ENCODE measurements at regions not wholly inside any gene's neighbourhood (a gene's known extent, or its start where the extent isn't known, plus 50 kb on each side); places are given as distances from the start of the nearest gene placed in this dataset.

DNA sequence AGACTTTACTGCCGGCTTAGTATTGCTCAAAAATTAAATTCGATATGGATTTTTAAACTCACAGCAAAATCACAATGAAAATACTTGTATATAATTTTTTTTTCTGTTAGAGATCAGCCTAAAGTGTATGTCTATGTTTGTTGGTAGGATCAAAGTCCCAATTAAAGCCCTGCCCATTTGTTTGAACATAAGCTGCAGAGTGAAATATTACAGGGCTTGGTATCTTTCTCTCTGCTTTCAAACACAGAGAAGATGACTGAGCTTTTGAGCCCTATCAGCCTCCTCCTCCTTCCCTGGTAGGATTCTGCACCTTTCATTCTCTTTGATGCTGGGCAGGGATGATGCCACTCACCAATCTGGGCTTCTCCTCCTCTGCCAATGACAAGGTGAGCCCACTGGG is 345.4 kb downstream of the PPP1R2C start:
- Histone ChIP-seq H3K4me3 (no peak overlapping the region), H4K20me1 (peaks cover 6% of the 10 kb centered on the region; the same call in 1 of the 2 replicates), H3K4me1 (no peaks in the 10 kb centered on the region), H3K9me3 (peaks cover 9% of the 10 kb centered on the region; the same call in 1 of the 2 replicates), H3K36me3 (no peaks in the 10 kb centered on the region), H3K4me2 (no peak overlapping the region), H3K27me3 (peaks cover 59% of the 10 kb centered on the region), H3K27ac (no peak overlapping the region), H3K9ac (no peak overlapping the region)
- TF ChIP-seq Cebpa-rat (IDR thresholded peaks at IDR 0.05) = no peak

GRCh38 chrX:42422961-42423360 is 355.0 kb downstream of the PPP1R2C start:
- Histone ChIP-seq H3K27ac (no peak overlapping the region), H3K4me3 (no peak overlapping the region), H3K4me2 (no peak overlapping the region), H3K36me3 (no peaks in the 10 kb centered on the region), H3K9me3 (no peaks in the 10 kb centered on the region; the same call in 1 of the 2 replicates), H4K20me1 (no peaks in the 10 kb centered on the region), H3K9ac (no peak overlapping the region), H3K4me1 (no peaks in the 10 kb centered on the region), H3K27me3 (peaks cover 44% of the 10 kb centered on the region)
- TF ChIP-seq Cebpa-rat (IDR thresholded peaks at IDR 0.05) = no peak

DNA sequence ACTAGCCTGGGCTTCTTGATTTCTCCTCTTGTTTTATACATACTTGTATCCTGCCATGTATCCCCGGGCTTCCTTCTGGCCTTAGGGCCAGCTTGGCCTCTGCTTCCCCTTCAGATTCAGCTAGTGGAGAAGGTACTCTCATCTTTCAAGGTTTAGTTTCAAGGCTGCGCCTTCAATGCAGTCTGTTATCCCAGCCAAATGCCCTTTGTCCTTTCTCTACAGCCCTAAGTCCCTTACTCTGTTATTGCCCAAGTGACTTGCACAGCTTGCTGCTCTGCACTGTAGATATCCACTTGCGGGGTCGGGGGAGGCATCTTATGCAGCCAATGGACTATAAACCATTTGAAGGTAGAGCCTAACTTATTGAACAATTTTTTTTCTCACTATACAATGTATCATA is 357.5 kb downstream of the PPP1R2C start:
- Histone ChIP-seq H4K20me1 (no peaks in the 10 kb centered on the region), H3K9ac (no peak overlapping the region), H3K4me2 (no peak overlapping the region), H3K4me1 (no peaks in the 10 kb centered on the region), H3K9me3 (no peaks in the 10 kb centered on the region; the same call in 1 of the 2 replicates), H3K36me3 (no peaks in the 10 kb centered on the region), H3K27me3 (peaks cover 60% of the 10 kb centered on the region), H3K4me3 (no peak overlapping the region), H3K27ac (no peak overlapping the region)
- no peak for TF ChIP-seq Cebpa-rat (IDR thresholded peaks at IDR 0.05)

GRCh38 chrX:42415636-42416035 is 362.3 kb downstream of the PPP1R2C start:
- H3K4me1 ChIP-seq = no peaks in the 10 kb centered on the region
- peaks cover 66% of the 10 kb centered on the region for H3K27me3 ChIP-seq
- H3K27ac ChIP-seq = no peak overlapping the region
- no peaks in the 10 kb centered on the region for H4K20me1 ChIP-seq
- no peak overlapping the region for H3K4me2 ChIP-seq
- no peaks in the 10 kb centered on the region for H3K36me3 ChIP-seq
- peaks cover 33% of the 10 kb centered on the region for H3K9me3 ChIP-seq
- H3K4me3 ChIP-seq = no peak overlapping the region
- no peak for TF ChIP-seq Cebpa-rat (IDR thresholded peaks at IDR 0.05)
- H3K9ac ChIP-seq = no peak overlapping the region

DNA sequence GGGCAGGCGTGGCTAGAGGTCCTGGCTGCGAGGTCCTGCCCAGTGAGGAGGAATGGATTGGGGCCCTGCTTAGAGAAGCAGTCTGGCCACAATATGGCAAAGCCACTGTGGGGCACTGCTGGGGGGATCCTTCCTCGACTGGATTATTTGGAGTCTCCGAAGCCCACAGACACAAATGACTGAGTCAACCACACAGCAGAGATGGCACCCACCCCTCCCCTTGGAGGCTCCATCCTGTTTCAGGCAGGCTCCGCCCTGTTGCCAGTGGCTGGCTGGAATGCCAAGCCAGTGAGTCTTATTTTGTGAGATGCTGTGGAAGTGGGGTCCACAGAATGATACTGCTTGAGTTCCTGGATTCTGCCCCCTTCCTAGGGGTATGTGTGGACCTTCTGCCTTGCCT is 363.9 kb downstream of the PPP1R2C start:
- H3K27me3 ChIP-seq = peaks cover 65% of the 10 kb centered on the region
- no peak for TF ChIP-seq Cebpa-rat (IDR thresholded peaks at IDR 0.05)

DNA sequence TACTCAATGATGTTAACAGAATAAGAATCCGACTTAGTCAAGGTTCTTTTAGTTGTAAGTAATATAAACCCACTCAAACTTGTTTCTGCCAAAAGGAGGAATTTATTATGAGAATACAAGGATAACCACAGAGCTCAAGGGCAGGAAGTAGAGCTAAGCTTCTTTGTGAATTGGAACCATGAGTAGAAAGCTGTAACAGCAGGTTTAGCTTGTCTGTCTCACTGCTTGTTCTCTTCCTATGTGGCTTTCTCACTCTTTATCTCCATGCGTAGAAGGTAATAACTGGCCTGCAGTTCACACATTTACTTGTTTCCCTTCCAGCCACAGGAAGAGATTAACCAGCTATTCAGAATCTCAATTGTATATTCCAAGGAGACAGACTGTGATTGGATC is 378.3 kb downstream of the PPP1R2C start:
- H3K9me3 ChIP-seq = no peaks in the 10 kb centered on the region; the same call in 1 of the 2 replicates
- H4K20me1 ChIP-seq = no peaks in the 10 kb centered on the region
- H3K27me3 ChIP-seq = peaks cover 98% of the 10 kb centered on the region
- no peak overlapping the region for H3K4me3 ChIP-seq
- no peaks in the 10 kb centered on the region for H3K4me1 ChIP-seq
- H3K9ac ChIP-seq = no peak overlapping the region
- H3K4me2 ChIP-seq = no peak overlapping the region
- H3K27ac ChIP-seq = no peak overlapping the region
- no peak for TF ChIP-seq Cebpa-rat (IDR thresholded peaks at IDR 0.05)
- no peaks in the 10 kb centered on the region for H3K36me3 ChIP-seq

More for the DNA sequence above, 363.9 kb downstream of the PPP1R2C start:
- H3K27ac ChIP-seq = no peak overlapping the region
- no peak overlapping the region for H3K9ac ChIP-seq
- no peaks in the 10 kb centered on the region for H3K36me3 ChIP-seq
- H3K4me3 ChIP-seq = no peak overlapping the region
- H4K20me1 ChIP-seq = no peaks in the 10 kb centered on the region
- H3K4me1 ChIP-seq = no peaks in the 10 kb centered on the region
- H3K9me3 ChIP-seq = peaks cover 38% of the 10 kb centered on the region
- no peak overlapping the region for H3K4me2 ChIP-seq

DNA sequence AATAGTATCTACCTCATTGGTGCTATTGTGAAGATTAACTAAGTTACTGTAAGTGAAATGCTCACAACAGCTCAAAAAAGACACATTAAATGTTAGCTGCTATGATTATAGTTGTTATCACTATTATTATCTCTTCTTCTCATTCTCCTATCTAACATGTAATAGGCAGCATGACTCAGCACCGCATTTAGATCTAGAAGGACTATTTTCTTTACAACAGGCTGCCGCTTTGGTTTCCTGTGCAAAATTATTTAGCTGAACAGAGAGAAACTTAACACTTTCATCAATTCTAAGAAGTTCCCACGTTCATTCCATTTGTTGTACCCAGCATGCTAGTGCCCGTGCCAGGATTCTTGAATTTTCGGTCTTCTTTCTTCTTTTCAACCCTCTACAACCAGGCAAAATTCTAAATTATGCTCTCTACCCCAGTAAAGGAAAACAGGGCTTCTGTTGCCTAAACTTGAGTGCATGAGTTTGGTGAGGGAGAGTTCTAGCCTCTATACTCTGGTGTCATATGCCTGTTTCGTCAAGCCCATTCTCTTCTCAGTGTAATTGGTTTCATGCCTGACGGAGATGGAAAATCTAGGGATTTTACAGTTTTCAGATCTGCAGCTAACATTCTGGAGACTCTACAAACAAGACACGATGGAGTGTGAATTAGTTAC is 378.9 kb downstream of the PPP1R2C start:
- Histone ChIP-seq H4K20me1 (no peaks in the 10 kb centered on the region), H3K4me3 (no peak overlapping the region), H3K27me3 (peaks cover 93% of the 10 kb centered on the region), H3K4me1 (no peaks in the 10 kb centered on the region), H3K4me2 (no peak overlapping the region), H3K27ac (no peak overlapping the region), H3K36me3 (no peaks in the 10 kb centered on the region), H3K9me3 (no peaks in the 10 kb centered on the region; the same call in 1 of the 2 replicates), H3K9ac (no peak overlapping the region)
- no peak for TF ChIP-seq Cebpa-rat (IDR thresholded peaks at IDR 0.05)

DNA sequence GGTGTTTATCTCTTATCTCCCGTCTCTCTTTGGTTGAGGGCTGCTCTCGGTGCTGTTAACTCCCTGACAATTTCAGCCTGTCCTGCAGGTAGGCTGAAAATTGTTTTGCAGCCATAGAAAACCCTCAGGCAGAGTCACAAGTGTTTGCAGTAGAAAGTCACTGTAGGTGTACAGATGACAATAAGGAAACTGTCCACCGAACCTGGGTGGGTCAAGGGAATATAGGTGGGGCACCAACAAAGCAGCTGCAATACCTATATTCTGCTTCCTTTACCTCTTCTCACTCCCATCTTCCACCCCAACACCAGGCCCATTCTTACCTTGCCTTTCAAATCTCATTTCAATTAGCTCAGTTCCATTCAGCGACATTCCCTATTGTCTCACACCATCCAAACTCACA is 381.8 kb downstream of the PPP1R2C start:
- Histone ChIP-seq H4K20me1 (no peaks in the 10 kb centered on the region), H3K4me1 (no peaks in the 10 kb centered on the region), H3K27me3 (peaks cover 82% of the 10 kb centered on the region), H3K4me3 (no peak overlapping the region), H3K36me3 (no peaks in the 10 kb centered on the region), H3K4me2 (no peak overlapping the region), H3K9me3 (no peaks in the 10 kb centered on the region; the same call in 1 of the 2 replicates), H3K27ac (no peak overlapping the region), H3K9ac (no peak overlapping the region)
- no peak for TF ChIP-seq Cebpa-rat (IDR thresholded peaks at IDR 0.05)

GRCh38 chrX:42392846-42393245 is 385.1 kb downstream of the PPP1R2C start:
- H3K36me3 ChIP-seq = no peaks in the 10 kb centered on the region
- H3K4me2 ChIP-seq = no peak overlapping the region
- no peaks in the 10 kb centered on the region for H4K20me1 ChIP-seq
- no peaks in the 10 kb centered on the region for H3K9me3 ChIP-seq
- TF ChIP-seq Cebpa-rat (IDR thresholded peaks at IDR 0.05) = no peak
- no peak overlapping the region for H3K4me3 ChIP-seq
- H3K9ac ChIP-seq = no peak overlapping the region
- H3K27ac ChIP-seq = no peak overlapping the region
- H3K27me3 ChIP-seq = peaks cover 84% of the 10 kb centered on the region
- no peaks in the 10 kb centered on the region for H3K4me1 ChIP-seq

DNA sequence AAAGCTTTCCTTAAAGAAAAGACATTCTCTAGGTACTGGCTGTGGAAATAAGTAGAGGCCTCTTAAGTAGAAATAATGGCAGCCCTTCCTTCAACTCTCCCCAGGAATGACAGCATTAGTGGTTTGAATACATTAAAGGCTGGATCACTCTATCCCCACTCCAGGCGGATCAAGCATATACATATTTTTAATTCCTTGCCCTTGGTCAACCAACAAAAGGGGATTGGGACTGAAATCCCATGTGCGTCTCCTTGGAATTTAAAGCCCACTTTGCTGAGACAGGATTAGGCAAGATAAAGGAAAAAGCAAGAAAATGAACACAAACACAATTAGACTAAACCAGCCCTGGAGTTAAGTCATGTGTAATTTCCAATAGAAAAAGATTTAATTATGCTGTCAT is 391.3 kb downstream of the PPP1R2C start:
- no peaks in the 10 kb centered on the region for H3K4me1 ChIP-seq
- H3K4me2 ChIP-seq = no peak overlapping the region
- no peaks in the 10 kb centered on the region for H3K36me3 ChIP-seq
- no peak overlapping the region for H3K27ac ChIP-seq
- H4K20me1 ChIP-seq = no peaks in the 10 kb centered on the region
- H3K4me3 ChIP-seq = no peak overlapping the region
- no peak overlapping the region for H3K9ac ChIP-seq
- no peak for TF ChIP-seq Cebpa-rat (IDR thresholded peaks at IDR 0.05)
- peaks cover 98% of the 10 kb centered on the region for H3K27me3 ChIP-seq
- H3K9me3 ChIP-seq = no peaks in the 10 kb centered on the region

GRCh38 chrX:42385730-42386129 is 392.2 kb downstream of the PPP1R2C start:
- H3K9me3 ChIP-seq = no peaks in the 10 kb centered on the region

More at GRCh38 chrX:42385730-42386129, 392.2 kb downstream of the PPP1R2C start:
- H3K4me3 ChIP-seq = no peak overlapping the region
- H3K27me3 ChIP-seq = peaks cover 99% of the 10 kb centered on the region
- H4K20me1 ChIP-seq = no peaks in the 10 kb centered on the region
- no peaks in the 10 kb centered on the region for H3K36me3 ChIP-seq
- H3K4me1 ChIP-seq = no peaks in the 10 kb centered on the region
- no peak for TF ChIP-seq Cebpa-rat (IDR thresholded peaks at IDR 0.05)
- no peak overlapping the region for H3K9ac ChIP-seq
- no peak overlapping the region for H3K4me2 ChIP-seq
- H3K27ac ChIP-seq = no peak overlapping the region

All from BLaER1 (cell line).